HepG2 (cell line): ENCODE measurements at regions not wholly inside any gene's neighbourhood (a gene's known extent, or its start where the extent isn't known, plus 50 kb on each side); places are given as distances from the start of the nearest gene placed in this dataset.
A peak's percentile ranks its signal among the peaks of the same experiment; 100 is the strongest.

ENCODE experiments used
- FOXJ3 ChIP-seq: sonication (generic); formaldehyde crosslinking; IDR thresholded peaks from 2 replicates; pipeline ENCODE4 v1.4.0; 2020; ENCODE audit warnings: missing genetic modification reagents, mild to moderate bottlenecking, borderline replicate concordance
- KLF16 ChIP-seq, 2 experiments: sonication (generic) in 1 of 2; formaldehyde crosslinking in 1 of 2; IDR thresholded peaks; 2 replicates each; pipeline versions ENCODE4 v1.6.1 to v1.8.0; 2016 to 2023; ENCODE audit warnings: missing genetic modification reagents in 2 of 2, missing compliant biosample characterization in 1 of 2
- MIER3 ChIP-seq: IDR thresholded peaks from 2 replicates; pipeline ENCODE4 v1.6.1; 2016; ENCODE audit warnings: missing compliant biosample characterization, borderline replicate concordance
- POLR2AphosphoS5 ChIP-seq: IDR thresholded peaks from 2 replicates; pipeline ENCODE4 v1.6.1; 2012; ENCODE audit warnings: low read depth, low read length
- REXO4 ChIP-seq: sonication (generic); formaldehyde crosslinking; IDR thresholded peaks from 2 replicates; pipeline ENCODE4 v1.8.0; 2022; ENCODE audit warnings: missing genetic modification reagents, mild to moderate bottlenecking, borderline replicate concordance
- ZNF264 ChIP-seq: sonication (generic); formaldehyde crosslinking; IDR thresholded peaks from 2 replicates; pipeline ENCODE4 v1.4.0; 2020; ENCODE audit warnings: missing genetic modification reagents
- ZNF446 ChIP-seq: sonication (generic); formaldehyde crosslinking; IDR thresholded peaks from 2 replicates; pipeline ENCODE4 v1.5.0; 2020; ENCODE audit warnings: mild to moderate bottlenecking, missing genetic modification reagents
- ZNF879 ChIP-seq: sonication (generic); formaldehyde crosslinking; IDR thresholded peaks from 2 replicates; pipeline ENCODE4 v1.8.1; 2023; ENCODE audit warnings: missing genetic modification reagents
- TF ChIP-seq, protein P1 (sequence below): sonication (generic); formaldehyde crosslinking; IDR thresholded peaks from 2 replicates; pipeline ENCODE4 v1.4.0; 2020; ENCODE audit warnings: mild to moderate bottlenecking, missing genetic modification reagents, borderline replicate concordance
- TF ChIP-seq, protein P2 (sequence below): sonication (generic); formaldehyde crosslinking; IDR thresholded peaks from 2 replicates; pipeline ENCODE4 v1.8.1; 2022; ENCODE audit warnings: low read depth, mild to moderate bottlenecking, missing genetic modification reagents
- TF ChIP-seq, protein P3 (sequence below): sonication (generic); formaldehyde crosslinking; IDR thresholded peaks from 2 replicates; pipeline ENCODE4 v1.8.0; 2023; ENCODE audit warnings: mild to moderate bottlenecking, missing genetic modification reagents
- TF ChIP-seq, protein P4 (sequence below): sonication (generic); formaldehyde crosslinking; IDR thresholded peaks from 2 replicates; pipeline ENCODE4 v1.4.0; 2020; ENCODE audit warnings: mild to moderate bottlenecking, missing genetic modification reagents
- TF ChIP-seq, protein P5 (sequence below): sonication (generic); formaldehyde crosslinking; IDR thresholded peaks from 2 replicates; pipeline ENCODE4 v1.4.0; 2020; ENCODE audit warnings: missing genetic modification reagents, borderline replicate concordance

DNA sequence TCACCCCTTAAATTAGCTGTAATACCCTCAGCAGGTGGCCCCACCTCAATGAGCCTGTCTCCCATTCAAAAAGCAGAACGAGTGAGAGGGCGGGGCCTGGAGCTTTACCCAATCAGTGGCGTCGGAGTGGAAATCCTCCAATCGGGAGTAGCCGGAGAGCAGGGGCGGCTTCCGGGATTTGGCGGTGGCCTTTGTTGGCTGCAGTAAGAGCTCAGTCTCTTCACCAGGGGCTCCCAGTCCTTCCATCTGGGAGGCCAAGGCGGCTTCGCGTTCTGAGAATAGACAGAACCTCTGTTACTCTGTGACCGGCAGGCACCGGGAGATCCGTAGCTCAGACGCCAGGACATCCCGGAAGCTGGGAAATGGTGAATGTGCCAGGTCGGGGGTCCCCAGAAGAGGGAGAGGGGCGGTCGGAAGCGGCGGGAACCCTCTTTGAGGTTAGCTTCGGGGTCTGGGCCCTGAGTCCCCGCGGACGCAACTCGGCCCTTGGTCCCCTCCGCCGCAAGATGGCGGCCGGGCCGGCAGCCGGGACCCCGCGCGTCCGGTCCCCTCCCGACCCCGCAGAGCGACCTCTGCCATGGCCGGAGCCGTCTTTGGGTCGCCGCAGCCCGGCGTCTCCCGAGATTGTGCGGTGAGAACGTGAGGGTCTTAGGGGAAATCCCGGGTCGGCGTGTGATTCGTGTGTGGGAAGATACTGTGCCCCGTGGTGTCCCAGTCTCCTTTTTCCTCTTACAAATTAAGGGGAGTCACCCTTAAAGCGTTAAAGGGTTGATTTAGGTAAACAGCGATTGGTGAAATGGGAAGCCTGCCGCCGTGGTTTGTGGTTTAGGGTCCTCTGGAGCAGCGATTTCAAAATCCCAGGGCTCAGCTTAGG, 160.3 kb upstream of the ZNF267 start (continued):
- TF ChIP-seq, protein P1, sequence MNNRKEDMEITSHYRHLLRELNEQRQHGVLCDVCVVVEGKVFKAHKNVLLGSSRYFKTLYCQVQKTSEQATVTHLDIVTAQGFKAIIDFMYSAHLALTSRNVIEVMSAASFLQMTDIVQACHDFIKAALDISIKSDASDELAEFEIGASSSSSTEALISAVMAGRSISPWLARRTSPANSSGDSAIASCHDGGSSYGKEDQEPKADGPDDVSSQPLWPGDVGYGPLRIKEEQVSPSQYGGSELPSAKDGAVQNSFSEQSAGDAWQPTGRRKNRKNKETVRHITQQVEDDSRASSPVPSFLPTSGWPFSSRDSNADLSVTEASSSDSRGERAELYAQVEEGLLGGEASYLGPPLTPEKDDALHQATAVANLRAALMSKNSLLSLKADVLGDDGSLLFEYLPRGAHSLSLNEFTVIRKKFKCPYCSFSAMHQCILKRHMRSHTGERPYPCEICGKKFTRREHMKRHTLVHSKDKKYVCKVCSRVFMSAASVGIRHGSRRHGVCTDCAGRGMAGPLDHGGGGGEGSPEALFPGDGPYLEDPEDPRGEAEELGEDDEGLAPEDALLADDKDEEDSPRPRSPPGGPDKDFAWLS (CRISPR knock-in tag), result peak; percentile 82; the same call in 1 of the 2 replicates
- TF ChIP-seq ZNF264 (CRISPR knock-in tag) (peak; percentile 95), FOXJ3 (CRISPR knock-in tag) (peak; percentile 85), MIER3 (no peak), ZNF879 (CRISPR knock-in tag) (peak; percentile 67; the same call in 1 of the 2 replicates), POLR2AphosphoS5 (peak; percentile 99), KLF16 (CRISPR knock-in tag; IDR thresholded peaks at IDR 0.05) (peak in 1 of 2 experiments; percentile 97; a peak in 2 of 4 replicates), REXO4 (CRISPR knock-in tag) (no peak), ZNF446 (CRISPR knock-in tag) (peak; percentile 79; the same call in 1 of the 2 replicates)
- TF ChIP-seq, protein P2, sequence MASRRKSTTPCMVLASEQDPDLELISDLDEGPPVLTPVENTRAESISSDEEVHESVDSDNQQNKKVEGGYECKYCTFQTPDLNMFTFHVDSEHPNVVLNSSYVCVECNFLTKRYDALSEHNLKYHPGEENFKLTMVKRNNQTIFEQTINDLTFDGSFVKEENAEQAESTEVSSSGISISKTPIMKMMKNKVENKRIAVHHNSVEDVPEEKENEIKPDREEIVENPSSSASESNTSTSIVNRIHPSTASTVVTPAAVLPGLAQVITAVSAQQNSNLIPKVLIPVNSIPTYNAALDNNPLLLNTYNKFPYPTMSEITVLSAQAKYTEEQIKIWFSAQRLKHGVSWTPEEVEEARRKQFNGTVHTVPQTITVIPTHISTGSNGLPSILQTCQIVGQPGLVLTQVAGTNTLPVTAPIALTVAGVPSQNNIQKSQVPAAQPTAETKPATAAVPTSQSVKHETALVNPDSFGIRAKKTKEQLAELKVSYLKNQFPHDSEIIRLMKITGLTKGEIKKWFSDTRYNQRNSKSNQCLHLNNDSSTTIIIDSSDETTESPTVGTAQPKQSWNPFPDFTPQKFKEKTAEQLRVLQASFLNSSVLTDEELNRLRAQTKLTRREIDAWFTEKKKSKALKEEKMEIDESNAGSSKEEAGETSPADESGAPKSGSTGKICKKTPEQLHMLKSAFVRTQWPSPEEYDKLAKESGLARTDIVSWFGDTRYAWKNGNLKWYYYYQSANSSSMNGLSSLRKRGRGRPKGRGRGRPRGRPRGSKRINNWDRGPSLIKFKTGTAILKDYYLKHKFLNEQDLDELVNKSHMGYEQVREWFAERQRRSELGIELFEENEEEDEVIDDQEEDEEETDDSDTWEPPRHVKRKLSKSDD, result peak; percentile 92
- TF ChIP-seq, protein P3, sequence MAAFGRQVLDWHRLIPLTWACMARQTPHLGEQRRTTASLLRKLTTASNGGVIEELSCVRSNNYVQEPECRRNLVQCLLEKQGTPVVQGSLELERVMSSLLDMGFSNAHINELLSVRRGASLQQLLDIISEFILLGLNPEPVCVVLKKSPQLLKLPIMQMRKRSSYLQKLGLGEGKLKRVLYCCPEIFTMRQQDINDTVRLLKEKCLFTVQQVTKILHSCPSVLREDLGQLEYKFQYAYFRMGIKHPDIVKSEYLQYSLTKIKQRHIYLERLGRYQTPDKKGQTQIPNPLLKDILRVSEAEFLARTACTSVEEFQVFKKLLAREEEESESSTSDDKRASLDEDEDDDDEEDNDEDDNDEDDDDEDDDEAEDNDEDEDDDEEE, result 0 out of 2 replicates have a peak, but pooled peaks have one; percentile 53
- TF ChIP-seq, protein P4, sequence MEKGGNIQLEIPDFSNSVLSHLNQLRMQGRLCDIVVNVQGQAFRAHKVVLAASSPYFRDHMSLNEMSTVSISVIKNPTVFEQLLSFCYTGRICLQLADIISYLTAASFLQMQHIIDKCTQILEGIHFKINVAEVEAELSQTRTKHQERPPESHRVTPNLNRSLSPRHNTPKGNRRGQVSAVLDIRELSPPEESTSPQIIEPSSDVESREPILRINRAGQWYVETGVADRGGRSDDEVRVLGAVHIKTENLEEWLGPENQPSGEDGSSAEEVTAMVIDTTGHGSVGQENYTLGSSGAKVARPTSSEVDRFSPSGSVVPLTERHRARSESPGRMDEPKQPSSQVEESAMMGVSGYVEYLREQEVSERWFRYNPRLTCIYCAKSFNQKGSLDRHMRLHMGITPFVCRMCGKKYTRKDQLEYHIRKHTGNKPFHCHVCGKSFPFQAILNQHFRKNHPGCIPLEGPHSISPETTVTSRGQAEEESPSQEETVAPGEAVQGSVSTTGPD (CRISPR knock-in tag), result peak; percentile 60; the same call in 1 of the 2 replicates
- TF ChIP-seq, protein P5, sequence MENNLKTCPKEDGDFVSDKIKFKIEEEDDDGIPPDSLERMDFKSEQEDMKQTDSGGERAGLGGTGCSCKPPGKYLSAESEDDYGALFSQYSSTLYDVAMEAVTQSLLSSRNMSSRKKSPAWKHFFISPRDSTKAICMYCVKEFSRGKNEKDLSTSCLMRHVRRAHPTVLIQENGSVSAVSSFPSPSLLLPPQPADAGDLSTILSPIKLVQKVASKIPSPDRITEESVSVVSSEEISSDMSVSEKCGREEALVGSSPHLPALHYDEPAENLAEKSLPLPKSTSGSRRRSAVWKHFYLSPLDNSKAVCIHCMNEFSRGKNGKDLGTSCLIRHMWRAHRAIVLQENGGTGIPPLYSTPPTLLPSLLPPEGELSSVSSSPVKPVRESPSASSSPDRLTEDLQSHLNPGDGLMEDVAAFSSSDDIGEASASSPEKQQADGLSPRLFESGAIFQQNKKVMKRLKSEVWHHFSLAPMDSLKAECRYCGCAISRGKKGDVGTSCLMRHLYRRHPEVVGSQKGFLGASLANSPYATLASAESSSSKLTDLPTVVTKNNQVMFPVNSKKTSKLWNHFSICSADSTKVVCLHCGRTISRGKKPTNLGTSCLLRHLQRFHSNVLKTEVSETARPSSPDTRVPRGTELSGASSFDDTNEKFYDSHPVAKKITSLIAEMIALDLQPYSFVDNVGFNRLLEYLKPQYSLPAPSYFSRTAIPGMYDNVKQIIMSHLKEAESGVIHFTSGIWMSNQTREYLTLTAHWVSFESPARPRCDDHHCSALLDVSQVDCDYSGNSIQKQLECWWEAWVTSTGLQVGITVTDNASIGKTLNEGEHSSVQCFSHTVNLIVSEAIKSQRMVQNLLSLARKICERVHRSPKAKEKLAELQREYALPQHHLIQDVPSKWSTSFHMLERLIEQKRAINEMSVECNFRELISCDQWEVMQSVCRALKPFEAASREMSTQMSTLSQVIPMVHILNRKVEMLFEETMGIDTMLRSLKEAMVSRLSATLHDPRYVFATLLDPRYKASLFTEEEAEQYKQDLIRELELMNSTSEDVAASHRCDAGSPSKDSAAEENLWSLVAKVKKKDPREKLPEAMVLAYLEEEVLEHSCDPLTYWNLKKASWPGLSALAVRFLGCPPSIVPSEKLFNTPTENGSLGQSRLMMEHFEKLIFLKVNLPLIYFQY (CRISPR knock-in tag), result peak; percentile 38; the same call in 1 of the 2 replicates
